Ishikawa (cell line): ENCODE measurements at regions not wholly inside any gene's neighbourhood (a gene's known extent, or its start where the extent isn't known, plus 50 kb on each side); places are given as distances from the start of the nearest gene placed in this dataset.

Experiments
- CEBPB ChIP-seq: IDR thresholded peaks from 2 replicates; pipeline ENCODE4 v1.6.1; 2012
- CREB1 ChIP-seq: IDR thresholded peaks from 2 replicates; pipeline ENCODE4 v1.6.1; 2012; ENCODE audit warnings: low read depth
- NFIC ChIP-seq: IDR thresholded peaks from 2 replicates; pipeline ENCODE4 v1.6.1; 2012
- RAD21 ChIP-seq: IDR thresholded peaks from 2 replicates; pipeline ENCODE4 v1.6.1; 2012; ENCODE audit warnings: low read depth
- YY1 ChIP-seq: IDR thresholded peaks from 2 replicates; pipeline ENCODE4 v1.6.1; 2012; ENCODE audit warnings: low read depth
- TF ChIP-seq, protein P1 (sequence below): IDR thresholded peaks from 2 replicates; pipeline ENCODE4 v1.6.1; 2012

DNA sequence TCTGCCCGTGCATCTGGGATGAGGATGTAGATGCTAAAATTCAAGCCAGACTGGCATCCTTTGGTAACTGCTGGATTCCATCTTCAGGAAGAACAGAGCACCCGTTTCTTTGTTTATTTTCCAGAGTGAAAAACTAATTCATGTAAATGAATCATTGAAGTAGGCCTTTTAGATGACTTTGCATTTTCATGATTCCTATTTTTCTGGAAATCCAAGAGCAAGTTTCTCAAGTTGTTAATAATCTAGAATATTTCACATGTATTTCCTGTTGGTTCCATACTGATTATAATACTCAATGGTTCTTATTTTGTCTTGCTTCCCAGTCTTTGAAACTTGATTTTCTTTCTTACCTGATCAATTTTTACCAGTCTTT lies 328.4 kb downstream of the LPIN1 start:
- TF ChIP-seq, protein P1, sequence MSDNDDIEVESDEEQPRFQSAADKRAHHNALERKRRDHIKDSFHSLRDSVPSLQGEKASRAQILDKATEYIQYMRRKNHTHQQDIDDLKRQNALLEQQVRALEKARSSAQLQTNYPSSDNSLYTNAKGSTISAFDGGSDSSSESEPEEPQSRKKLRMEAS: no peak
- no peak for TF ChIP-seq YY1
- no peak for TF ChIP-seq CEBPB
- no peak for TF ChIP-seq NFIC
- TF ChIP-seq CREB1: no peak
- TF ChIP-seq RAD21: no peak
